Frontal cortex (tissue), 3 donors: ENCODE measurements at regions not wholly inside any gene's neighbourhood (a gene's known extent, or its start where the extent isn't known, plus 50 kb on each side); places are given as distances from the start of the nearest gene placed in this dataset.
"Not testable (repeated sequence)": the region's sequence is repeated elsewhere in the genome, so short reads cannot be mapped to it uniquely, and the experiment has no call there.

ENCODE experiments used
- DNase-seq, 2 donors: peaks; one replicate each; pipeline ENCODE4 v3.0.0; 2012; ENCODE audit warnings: low spot score in 2 of 2
- FAIRE-seq: peaks from 2 replicates; lab custom pipeline; 2012; peaks lifted over from hg19 to GRCh38; lab: Jason Lieb, UNC
- donor health status: control.
- donor health status: control.
- donor health status: control.

DNA sequence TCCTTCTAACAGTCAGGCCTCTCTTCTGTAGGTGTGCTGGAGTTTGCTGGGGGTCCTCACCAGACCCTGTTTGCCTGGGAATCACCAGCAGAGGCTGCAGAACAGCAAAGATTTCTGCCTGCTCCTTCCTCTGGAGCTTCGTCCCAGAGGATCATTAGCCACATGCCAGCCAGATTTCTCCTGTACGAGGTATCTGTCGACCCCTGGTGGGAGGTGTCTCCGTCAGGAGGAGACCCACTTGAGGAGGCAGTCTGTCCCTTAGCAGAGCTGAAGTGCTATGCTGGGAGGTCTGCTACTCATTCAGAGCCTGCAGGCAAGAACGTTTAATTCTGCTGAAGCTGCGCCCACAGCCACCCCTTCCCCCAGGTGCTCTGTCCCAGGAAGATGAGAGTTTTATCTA is 611.1 kb upstream of the COBL start:
- FAIRE-seq (no peak), DNase-seq (no peak)

DNA sequence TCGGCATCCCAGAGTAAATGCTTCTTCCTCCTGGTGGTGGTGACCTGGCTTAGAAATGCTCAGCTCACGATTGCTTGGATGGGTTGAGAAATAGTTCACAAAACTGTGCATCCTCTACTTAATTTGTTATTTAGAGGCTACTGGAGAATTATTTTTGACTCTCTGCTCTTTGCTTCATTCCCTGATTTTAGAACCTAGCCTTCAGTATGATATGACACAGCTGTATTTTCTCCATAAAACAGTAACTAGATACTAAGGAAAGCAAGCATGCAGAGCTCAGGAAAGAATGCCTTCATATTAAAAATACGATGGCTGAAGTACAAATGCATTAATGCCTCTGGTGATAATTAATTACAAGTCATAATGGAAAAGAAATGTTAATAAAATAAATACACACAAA is 602.0 kb upstream of the COBL start:
- FAIRE-seq = no peak

DNA sequence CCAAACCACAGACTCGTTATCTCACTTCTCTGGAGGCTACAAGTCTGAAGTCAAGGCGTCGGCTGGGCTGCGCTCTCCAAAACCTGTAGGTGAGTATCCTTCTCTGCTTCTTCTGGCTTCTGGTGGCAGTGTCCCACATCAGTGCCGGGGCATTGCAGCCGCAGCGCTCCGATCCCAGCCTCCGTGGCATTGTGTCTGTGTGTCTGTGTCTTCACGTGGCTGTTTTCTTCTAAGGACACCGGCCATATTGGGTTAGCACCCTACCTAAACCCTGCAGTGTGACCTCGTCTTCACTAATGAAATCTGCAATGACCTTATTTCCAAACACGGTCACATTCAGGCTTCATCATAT is 584.9 kb upstream of the COBL start:
- no peak for FAIRE-seq

More for the DNA sequence above, 602.0 kb upstream of the COBL start:
- no peak for DNase-seq

DNA sequence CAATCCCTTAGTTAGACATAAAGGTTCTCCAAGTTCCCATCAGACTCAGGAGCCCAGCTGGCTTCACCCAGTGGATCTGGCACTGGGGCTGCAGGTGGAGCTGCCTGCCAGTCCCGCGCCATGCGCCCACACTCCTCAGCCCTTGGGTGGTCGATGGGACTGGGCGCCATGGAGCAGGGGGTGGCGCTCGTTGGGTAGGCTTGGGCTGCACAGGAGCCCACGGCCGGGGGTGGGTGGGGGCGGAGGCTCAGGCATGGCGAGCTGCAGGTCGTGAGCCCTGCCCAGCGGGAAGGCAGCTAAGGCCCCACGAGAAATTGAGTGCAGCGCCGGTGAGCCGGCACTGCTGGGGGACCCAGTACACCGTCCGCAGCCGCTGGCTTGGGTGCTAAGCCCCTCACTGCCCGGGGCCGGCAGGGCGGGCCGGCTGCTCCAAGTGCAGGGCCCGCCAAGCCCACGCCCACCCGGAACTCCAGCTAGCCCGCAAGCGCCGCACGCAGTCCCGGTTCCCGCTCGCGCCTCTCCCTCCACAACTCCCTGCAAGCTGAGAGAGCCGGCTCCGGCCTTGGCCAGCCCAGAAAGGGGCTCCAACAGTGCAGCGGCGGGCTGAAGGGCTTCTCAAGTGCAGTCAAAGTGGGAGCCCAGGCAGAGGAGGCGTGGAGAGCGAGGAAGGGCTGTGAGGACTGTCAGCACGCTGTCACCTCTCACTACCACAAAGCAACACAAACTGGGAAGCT is 584.3 kb upstream of the COBL start:
- not testable (repeated sequence) for DNase-seq, FAIRE-seq

More for the DNA sequence above, 584.9 kb upstream of the COBL start:
- DNase-seq = no peak

DNA sequence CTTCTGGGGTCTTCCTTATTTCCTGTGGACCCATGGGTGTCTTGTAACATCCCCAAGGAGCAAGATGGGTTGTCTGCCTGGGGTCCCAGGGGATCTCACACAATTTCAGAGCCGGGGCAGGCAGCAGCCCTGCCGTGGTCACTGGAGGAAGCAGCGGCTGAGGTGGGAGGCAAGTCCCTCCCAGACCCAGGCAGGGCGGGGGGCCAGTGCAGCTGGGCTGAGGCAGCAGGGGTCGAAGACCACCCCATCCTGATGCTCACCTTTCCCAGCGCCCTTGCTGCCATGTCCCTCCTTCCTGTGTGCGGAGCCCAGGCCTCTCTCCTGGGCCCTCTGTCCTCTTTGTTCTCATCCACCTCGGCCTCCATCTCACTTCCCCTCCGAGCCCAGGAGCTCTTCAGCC is 583.0 kb upstream of the COBL start:
- DNase-seq (no peak), FAIRE-seq (no peak)

DNA sequence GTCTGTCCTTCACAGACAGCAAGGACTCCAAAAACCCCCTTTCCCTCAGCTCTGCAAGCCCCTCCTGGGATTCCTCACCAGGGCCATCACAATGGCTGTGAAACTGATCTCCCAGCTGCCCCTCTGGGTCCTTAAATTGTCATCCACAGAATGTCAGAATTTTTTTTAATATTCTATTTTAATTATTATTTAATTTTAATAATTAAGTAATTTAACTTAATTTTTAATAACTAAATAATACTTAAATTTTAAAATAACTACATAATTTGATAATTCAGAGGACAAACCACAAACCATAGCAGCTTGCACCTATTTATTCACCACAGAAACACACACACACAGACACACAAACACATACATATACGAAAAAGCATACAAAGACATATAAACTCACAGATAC is 565.8 kb upstream of the COBL start:
- no peak for FAIRE-seq
- no peak for DNase-seq

DNA sequence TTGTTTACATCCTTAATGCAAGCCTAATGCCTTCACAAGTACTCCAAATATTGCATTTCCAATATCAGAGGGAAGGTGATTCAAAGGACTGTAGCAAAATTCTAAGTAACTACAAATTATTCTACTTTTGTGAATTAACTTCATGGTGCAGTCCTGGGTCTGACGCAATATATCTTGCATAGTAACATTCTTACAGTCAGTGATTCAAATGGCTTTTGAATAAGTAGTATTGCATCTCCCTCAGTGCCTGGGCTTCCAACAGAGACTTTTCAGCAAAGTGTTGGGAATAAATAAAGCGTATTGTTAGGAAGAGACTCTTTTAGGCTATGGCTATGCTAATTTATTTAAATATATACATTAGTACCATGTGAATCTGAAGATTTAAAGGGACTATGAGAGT is 564.7 kb upstream of the COBL start:
- no peak for FAIRE-seq
- DNase-seq = no peak

DNA sequence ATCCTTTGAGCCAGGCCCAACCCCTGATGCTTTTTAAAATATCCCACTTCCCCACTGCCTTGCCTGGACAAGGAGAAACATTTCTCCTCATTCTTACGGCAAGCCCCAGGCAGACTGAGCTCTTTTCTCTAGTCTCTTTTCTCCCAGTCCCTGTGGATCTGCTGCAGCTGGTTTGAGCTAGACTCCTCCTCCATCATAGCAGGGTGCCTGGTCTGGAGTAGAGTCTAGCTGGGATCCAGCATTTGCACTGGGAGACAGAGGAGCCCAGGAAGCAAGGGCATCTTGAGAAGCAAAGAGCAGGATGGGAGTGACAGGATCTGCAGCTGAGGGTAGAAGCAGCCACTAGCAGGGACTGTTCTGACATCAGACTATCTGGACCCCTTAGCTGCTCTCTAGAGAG is 562.3 kb upstream of the COBL start:
- DNase-seq (no peak), FAIRE-seq (no peak)

DNA sequence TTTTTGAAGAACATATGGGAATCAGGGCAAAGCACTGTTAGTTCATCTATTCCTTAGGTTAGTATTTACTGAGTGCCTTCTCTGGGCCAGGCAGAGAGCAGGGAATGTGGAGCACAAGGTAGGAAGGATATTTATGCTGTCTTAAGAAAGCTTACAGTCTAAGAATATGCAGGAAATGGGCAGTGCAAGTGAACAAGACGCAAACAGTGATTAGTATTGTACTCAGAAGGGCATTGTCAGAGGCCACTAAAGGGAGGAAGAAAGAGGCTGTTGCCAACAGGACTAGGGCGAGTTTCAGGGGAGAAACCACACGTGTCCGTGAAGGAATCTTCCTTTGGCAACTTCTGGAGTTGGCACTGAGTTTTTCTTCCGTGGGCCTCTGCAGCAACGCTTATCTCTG is 552.8 kb upstream of the COBL start:
- DNase-seq (no peak), FAIRE-seq (no peak)

DNA sequence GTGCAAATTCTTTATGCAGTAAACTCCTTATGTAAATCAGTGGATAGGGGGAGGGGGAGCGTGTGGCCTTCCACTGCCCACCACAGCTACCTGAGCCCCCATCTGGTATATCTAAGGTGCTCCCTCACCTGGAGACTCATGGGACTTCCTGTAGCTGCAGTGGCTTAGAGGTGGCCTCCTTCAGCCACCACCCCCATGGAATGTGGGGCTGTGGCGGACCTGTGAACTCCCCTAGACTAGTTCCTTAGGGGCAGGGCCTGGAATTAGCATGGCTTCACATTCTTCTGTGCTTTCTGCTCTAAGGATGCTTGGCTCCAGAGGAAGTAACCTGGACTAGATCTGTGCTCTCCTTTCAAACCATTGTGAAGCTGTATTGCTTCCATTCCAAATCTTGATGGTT is 550.5 kb upstream of the COBL start:
- FAIRE-seq (no peak), DNase-seq (no peak)

DNA sequence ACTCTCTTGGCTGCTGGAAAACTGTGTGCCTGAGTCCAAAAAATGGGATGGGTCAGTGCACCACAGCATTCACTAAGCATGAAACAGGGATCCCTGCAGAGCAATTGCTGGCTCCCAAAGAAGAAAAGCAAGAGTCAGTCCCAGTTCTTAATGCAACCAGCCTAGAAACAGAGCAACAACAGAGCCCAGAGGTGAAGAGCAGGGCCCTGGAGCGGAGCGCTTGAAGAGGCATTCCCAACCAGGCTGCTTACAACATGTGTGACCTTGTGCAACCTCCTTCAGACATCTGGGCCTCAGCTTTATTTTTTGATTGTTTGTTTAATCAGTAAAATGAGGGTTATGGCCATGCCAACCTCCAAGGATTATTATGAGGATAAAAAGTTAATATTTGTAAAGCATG is 543.7 kb upstream of the COBL start:
- FAIRE-seq = no peak
- DNase-seq = no peak

DNA sequence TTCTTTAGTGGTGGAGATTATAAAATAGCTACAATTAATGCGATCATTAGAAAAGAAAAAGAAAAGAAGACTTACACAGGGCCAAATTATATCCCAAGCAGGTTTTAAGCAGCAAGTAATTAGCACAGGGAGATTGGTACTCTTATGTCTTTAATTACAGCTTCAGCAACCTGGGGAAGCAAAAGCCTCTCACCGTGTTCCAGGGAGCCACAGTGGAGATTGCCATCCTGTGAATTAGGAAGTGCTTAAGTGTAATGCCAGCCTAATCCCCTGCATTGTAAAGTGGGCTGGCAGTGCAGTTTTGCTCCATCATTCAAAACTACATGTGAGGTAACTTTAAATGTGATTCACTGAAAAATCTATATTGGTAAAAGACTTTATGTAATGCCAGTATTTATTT is 533.5 kb upstream of the COBL start:
- FAIRE-seq = no peak

DNA sequence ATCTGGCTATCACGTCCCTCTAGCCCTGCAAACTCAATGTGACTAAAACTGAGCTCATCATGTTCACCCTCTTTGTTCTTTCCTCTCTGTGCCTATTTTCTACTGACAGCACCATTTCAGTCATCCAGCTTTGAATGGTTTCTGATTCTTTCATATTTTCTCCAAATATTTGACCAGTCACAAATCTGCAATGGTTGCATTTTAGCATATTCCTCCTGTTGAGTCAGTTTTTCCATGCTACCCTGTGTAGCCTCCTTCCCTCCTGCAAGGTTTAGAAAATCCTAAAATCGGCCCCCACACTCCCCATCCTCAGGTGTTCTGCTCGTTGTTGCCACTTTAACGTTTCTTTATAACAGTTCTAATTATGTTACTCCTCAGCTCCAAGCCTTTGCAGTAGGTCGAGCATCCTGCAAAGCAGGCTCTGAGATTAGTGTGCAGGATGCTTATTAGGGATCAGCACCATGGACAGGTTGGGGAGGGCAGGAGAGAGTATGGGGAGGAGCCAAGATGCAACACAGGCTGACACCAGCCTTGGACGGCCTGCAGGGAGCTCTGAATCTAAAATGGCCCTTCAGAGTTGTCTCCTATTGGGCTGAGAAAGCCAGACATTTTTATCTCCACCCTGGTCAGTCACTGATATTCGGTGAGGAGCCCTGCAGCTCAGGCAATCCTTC is 531.0 kb upstream of the COBL start:
- DNase-seq (no peak), FAIRE-seq (no peak)

More for the DNA sequence above, 533.5 kb upstream of the COBL start:
- no peak for DNase-seq

DNA sequence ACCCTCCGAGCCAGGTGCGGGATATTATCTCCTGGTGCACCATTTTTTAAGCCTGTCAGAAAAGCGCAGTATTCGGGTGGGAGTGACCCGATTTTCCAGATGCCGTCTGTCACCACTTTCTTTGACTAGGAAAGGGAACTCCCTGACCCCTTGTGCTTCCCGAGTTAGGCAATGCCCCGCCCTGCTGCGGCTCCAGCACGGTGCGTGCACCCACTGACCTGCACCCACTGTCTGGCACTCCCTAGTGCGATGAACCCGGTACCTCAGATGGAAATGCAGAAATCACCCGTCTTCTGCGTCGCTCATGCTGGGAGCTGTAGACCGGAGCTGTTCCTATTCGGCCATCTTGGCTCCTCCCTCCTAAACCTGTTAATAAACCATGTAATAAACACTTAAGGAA is 522.5 kb upstream of the COBL start:
- FAIRE-seq, DNase-seq: not testable (repeated sequence)

DNA sequence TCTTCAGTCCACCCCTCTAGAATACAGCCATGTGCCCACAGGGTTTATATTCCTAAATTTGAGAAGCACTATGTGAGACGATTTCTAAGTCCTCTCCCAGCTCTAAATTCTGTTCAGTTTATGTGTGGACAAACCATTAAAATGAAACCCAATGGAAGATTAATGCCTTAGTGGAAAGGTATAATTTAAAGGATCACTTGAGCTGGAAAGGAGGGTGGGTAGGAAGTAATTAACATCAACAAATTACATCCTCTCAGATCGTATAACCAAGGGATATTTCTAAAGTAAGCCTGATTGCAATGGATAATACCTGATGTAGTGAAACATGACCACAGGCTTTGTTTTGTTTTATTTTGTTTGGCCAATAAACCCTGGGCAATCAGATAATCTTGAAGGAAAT is 511.0 kb upstream of the COBL start:
- FAIRE-seq (no peak), DNase-seq (no peak)

DNA sequence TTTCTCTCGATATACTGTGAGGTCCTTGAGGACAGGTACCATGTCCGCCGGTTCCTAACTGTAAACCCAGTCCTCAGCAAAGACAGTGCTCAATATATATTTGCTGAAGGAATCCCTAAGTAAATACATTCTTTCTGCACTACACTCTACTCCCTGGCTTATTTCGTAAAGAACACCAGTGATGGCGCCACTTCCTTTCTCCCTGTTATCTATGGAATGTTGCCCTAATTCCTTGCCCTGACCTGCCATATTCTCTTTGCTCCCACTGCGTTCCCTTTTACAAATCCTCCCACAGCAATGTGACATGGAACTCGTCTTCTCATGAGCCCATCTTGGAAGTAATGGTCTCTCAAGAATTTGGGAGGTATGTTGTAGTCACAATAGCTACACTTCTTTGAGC is 507.4 kb upstream of the COBL start:
- no peak for DNase-seq
- no peak for FAIRE-seq

DNA sequence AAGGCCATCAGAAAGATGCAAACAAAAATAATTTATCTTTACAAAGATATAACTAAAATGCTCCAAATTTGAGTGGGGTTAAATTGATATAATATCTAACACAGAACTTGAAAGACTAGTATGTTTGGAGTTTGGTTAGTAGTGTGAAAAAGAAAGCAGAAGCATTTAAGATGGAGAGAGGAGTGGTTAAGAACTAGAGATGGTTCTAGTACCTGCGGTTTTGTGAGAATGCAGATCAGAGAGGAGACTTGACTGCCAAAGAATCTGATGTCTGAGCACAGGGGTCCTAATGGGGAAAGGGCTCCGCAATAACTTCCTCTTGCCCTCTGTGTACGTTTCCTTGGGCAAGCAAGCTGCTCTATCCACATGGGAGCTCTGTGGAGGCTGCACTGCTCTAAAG is 506.8 kb upstream of the COBL start:
- FAIRE-seq (no peak), DNase-seq (no peak)

DNA sequence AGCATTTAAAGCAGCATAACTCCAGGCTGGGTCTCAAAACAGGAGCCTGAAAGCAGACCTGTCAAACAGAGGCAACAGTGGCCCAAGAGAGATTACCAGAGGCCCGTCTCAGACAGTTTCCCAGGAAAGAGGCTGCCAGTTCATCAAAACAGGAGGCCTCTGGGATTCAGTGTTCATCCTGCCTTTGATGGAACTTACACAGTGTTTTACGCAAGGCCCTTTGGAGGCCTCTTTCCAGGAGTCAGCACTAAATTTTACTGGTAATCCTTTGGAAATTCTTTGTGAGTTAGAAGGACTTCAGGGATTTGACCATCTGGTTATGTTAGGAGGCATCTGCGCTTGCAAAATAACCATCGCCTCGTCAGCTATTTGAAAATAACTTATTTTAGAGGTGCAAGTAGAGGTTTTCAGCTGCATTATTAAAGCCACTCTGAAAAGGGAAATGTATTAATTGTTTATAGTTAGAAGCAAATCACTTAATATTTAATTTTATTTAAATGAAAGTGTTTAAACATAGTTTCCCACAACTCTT is 501.2 kb upstream of the COBL start:
- FAIRE-seq (no peak), DNase-seq (no peak)

DNA sequence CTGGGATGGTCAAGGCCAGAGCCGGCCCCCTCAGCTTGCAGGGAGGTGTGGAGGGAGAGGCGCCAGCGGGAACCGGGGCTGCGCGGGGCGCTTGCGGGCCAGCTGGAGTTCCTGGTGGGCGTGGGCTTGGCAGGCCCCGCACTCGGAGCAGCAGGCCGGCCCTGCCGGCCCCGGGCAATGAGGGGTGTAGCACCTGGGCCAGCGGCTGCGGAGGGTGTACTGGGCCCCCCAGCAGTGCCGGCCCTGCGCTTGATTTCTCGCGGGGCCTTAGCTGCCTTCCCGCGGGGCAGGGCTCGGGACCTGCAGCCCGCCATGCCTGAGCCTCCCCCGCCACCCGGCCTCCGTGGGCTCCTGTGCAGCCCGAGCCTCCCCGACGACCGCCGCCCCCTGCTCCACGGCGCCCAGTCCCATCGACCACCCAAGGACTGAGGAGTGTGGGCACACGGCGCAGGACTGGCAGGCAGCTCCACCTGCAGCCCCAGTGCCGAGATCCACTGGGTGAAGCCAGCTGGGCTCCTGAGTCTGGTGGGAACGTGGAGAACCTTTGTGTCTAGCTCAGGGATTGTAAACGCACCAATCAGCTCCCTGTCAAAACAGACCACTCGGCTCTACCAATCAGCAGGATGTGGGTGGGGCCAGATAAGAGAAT is 489.3 kb upstream of the COBL start:
- not testable (repeated sequence) for FAIRE-seq, DNase-seq

DNA sequence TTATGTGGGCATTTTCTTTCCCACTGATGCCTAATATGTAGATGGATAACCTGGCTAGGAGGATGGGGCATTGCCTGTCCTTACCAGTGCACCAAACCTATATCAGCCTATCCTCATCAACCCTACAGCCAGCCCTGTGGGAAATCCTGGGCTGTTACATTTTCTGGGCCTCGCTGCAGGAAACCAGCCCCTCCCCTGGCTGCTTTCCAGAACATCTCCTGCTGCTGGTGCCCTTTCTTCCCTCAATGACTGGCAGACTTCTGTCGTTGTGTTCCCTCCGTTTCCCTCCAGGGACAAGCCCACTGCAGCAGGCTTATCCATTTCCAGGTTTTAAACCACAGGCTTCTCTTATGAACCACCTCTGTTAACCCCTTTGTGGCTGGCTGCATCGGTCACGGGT is 486.1 kb upstream of the COBL start:
- FAIRE-seq (no peak), DNase-seq (no peak)

DNA sequence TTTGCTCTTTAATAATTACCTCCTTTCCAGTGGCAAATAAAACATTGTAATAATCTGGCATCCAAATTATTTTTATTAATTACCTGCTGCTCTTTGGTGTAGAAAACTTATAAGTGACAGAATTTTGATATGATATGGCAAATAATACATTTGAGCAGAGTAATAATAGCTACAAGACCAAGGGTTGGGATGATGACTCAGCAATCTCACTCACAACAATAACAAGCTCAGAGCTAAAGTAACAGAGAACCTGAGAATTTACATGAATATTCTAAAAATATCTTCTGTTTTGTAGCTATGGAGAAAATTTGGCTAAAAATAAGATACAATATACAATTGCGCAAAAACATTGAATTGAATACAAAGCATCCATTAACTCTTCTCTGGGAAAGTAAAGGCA is 480.8 kb upstream of the COBL start:
- DNase-seq (no peak), FAIRE-seq (no peak)
